ENCODE measurements at regions not wholly inside any gene's neighbourhood (a gene's known extent, or its start where the extent isn't known, plus 50 kb on each side); places are given as distances from the start of the nearest gene placed in this dataset.

DNA sequence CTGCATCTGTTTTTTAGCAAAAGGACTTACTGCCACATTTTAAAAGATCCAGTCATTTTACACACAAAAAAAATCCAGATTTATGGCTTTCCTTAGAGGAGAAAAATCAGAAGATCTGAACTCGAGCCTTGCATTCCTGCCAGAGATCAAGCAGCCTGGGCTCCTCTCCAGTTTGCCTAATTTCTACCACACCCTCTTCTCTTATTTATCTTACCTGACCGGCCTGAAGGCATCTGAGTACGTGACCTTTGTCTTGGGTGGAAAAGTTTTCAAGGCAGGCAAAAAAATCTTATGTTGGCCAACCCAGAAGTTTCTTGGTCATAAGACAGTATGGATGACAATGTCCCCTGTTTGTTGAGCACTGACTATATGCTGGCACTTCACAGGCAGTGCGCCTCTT, 60.3 kb downstream of the CHRD start:
- BruUV-seq (replicated peaks): no TSS peak
- peak overlapping the region; percentile 32; the same call in 1 of the 2 replicates for H3K27ac ChIP-seq
- TF ChIP-seq, protein P1, sequence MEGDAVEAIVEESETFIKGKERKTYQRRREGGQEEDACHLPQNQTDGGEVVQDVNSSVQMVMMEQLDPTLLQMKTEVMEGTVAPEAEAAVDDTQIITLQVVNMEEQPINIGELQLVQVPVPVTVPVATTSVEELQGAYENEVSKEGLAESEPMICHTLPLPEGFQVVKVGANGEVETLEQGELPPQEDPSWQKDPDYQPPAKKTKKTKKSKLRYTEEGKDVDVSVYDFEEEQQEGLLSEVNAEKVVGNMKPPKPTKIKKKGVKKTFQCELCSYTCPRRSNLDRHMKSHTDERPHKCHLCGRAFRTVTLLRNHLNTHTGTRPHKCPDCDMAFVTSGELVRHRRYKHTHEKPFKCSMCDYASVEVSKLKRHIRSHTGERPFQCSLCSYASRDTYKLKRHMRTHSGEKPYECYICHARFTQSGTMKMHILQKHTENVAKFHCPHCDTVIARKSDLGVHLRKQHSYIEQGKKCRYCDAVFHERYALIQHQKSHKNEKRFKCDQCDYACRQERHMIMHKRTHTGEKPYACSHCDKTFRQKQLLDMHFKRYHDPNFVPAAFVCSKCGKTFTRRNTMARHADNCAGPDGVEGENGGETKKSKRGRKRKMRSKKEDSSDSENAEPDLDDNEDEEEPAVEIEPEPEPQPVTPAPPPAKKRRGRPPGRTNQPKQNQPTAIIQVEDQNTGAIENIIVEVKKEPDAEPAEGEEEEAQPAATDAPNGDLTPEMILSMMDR (conservative IDR thresholded peaks at IDR 0.05): no peak
- TF ChIP-seq EZH2 (IDR thresholded peaks at IDR 0.05; ENCODE audit: low read depth): no peak
- no peak overlapping the region for H2AFZ ChIP-seq
- peak overlapping the region; percentile 46 for H3K4me2 ChIP-seq
- DNase-seq: peak; percentile 55 to 90
- no peaks in the 10 kb centered on the region for H4K20me1 ChIP-seq (ENCODE audit: insufficient read depth)
- H3K9me3 ChIP-seq (ENCODE audit: insufficient read depth, low read depth): 0 out of 2 replicates have a peak, but pooled peaks cover 4% of the 10 kb centered on the region
- no peaks in the 10 kb centered on the region for H3K79me2 ChIP-seq (ENCODE audit: low read depth)
- POLR2A ChIA-PET (ENCODE audit: unreplicated experiment): no interaction called here
- peaks cover 36% of the 10 kb centered on the region for H3F3A ChIP-seq (ENCODE audit: insufficient read depth, low read depth)
- H3K36me3 ChIP-seq (ENCODE audit: low read depth): no peaks in the 10 kb centered on the region
- H3K4me1 ChIP-seq (replicated peaks; ENCODE audit: insufficient read depth): peaks cover 50% of the 10 kb centered on the region
- intact Hi-C loops (cut with micrococcal nuclease; ENCODE audit: unreplicated experiment): no loop called here
- no peaks in the 10 kb centered on the region for H3K27me3 ChIP-seq (ENCODE audit: insufficient read depth, low read depth)
- no peaks in the 10 kb centered on the region for H3K9me2 ChIP-seq (ENCODE audit: insufficient read depth)
- H3K4me3 ChIP-seq: no peak overlapping the region
- CTCF ChIA-PET: no interaction called here

DNA sequence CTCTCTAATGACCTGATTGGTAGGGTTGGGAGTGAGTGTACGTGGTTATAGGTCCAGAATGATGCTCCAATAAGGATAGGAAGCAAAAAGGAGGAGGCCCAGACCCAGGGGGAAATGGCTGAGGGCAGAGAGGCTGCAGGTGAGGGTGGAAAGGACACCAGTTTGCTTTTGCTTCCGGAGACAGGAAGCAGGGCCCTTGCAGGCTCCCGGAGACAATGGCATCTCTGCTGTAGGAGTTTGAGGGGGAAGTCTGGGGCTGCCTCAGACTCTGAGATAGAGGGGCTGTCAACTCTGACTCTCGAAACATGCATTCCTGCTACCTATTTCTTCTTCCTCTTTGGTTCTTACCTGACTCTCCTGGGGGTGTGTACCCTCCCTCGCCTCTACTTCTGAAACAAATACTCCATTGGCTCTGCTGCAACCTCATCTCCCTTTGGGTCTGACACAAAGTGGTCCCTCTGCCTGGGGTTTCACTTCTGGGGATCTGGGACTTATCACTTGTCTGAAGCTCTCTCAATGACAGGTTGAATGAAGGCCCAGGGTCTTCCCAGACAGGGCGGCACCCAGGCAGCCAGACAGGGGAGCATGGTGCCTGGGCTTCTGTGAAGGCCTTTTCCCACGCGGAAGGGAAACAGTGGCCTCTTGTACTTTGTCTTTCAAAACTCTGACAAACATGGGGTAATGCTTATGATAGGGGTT, 61.5 kb downstream of the CHRD start:
- DNase-seq: no peak
- Histone ChIP-seq H4K20me1 (ENCODE audit: insufficient read depth) (no peaks in the 10 kb centered on the region), H3K36me3 (ENCODE audit: low read depth) (no peaks in the 10 kb centered on the region), H3K27ac (no peak overlapping the region), H2AFZ (no peak overlapping the region), H3K79me2 (ENCODE audit: low read depth) (no peaks in the 10 kb centered on the region), H3K4me1 (replicated peaks; ENCODE audit: insufficient read depth) (peaks cover 50% of the 10 kb centered on the region), H3K4me3 (no peak overlapping the region), H3K27me3 (ENCODE audit: insufficient read depth, low read depth) (no peaks in the 10 kb centered on the region), H3K9me3 (ENCODE audit: insufficient read depth, low read depth) (0 out of 2 replicates have a peak, but pooled peaks cover 4% of the 10 kb centered on the region), H3K9me2 (ENCODE audit: insufficient read depth) (no peaks in the 10 kb centered on the region), H3K4me2 (no peak overlapping the region), H3F3A (ENCODE audit: insufficient read depth, low read depth) (peaks cover 38% of the 10 kb centered on the region)
- no peak for TF ChIP-seq EZH2 (IDR thresholded peaks at IDR 0.05; ENCODE audit: low read depth)
- TF ChIP-seq, protein P1 (conservative IDR thresholded peaks at IDR 0.05): no peak
- ChIA-PET CTCF (no interaction called here), POLR2A (ENCODE audit: unreplicated experiment) (no interaction called here)
- intact Hi-C loops (cut with micrococcal nuclease; ENCODE audit: unreplicated experiment): no loop called here
- BruUV-seq (replicated peaks): no TSS peak

DNA sequence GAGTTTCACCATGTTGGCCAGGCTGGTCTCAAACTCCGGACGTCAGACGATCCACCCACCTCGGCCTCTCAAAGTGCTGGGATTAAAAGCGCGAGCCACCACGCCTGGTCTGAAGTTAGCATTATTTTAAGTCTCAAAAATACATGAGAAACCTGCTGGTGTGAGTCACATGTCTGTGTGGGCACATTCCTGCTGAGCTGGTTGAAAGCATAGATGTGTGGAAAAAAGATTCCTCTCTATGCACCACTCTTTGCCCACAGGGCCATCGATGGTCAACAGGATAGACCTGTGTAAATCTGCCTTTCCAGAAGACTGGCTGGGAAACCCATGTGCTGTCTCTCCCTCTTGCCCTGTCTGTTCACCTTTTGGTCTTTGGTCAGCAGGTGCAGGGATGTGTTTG, 63.5 kb downstream of the CHRD start:
- TF ChIP-seq, protein P1 (conservative IDR thresholded peaks at IDR 0.05): no peak
- no peak for TF ChIP-seq EZH2 (IDR thresholded peaks at IDR 0.05; ENCODE audit: low read depth)
- no peaks in the 10 kb centered on the region for H3K9me2 ChIP-seq (ENCODE audit: insufficient read depth)
- peak overlapping the region; percentile 49 for H3K4me2 ChIP-seq
- H3K27ac ChIP-seq: peak overlapping the region; percentile 55
- no TSS peak for BruUV-seq (replicated peaks)
- H3K9me3 ChIP-seq (ENCODE audit: insufficient read depth, low read depth): 0 out of 2 replicates have a peak, but pooled peaks cover under 1% of the 10 kb centered on the region
- peak; percentile 65 to 87 for DNase-seq
- H2AFZ ChIP-seq: no peak overlapping the region
- ChIA-PET CTCF (interaction anchor here (0.6 to 1.2 kb wide), 5 partner anchors 21 to 307 kb away, joined by 3 to 11 read pairs (median 3); no protein-coding TSS in a partner anchor), POLR2A (ENCODE audit: unreplicated experiment) (no interaction called here)
- no peaks in the 10 kb centered on the region for H4K20me1 ChIP-seq (ENCODE audit: insufficient read depth)
- H3K27me3 ChIP-seq (ENCODE audit: insufficient read depth, low read depth): no peaks in the 10 kb centered on the region
- H3K36me3 ChIP-seq (ENCODE audit: low read depth): no peaks in the 10 kb centered on the region
- peaks cover 63% of the 10 kb centered on the region for H3K4me1 ChIP-seq (replicated peaks; ENCODE audit: insufficient read depth)
- H3F3A ChIP-seq (ENCODE audit: insufficient read depth, low read depth): peaks cover 44% of the 10 kb centered on the region
- H3K79me2 ChIP-seq (ENCODE audit: low read depth): no peaks in the 10 kb centered on the region
- intact Hi-C loops (cut with micrococcal nuclease; ENCODE audit: unreplicated experiment): no loop called here
- no peak overlapping the region for H3K4me3 ChIP-seq

Measured in PC-9 (cell line).